Endodermal cell (in vitro differentiated cells): ENCODE measurements at regions not wholly inside any gene's neighbourhood (a gene's known extent, or its start where the extent isn't known, plus 50 kb on each side); places are given as distances from the start of the nearest gene placed in this dataset.

Experiments
- DNase-seq: peaks from one replicate; pipeline ENCODE4 v3.0.0-alpha.2; 2017
- H3K27ac ChIP-seq: 2 replicates; pipeline ENCODE4 v1.5.1; 2013; ENCODE audit warnings: mild to moderate bottlenecking, low read depth, low read length, moderate library complexity
- H3K27me3 ChIP-seq: 2 replicates; pipeline ENCODE4 v1.6.1; 2013; ENCODE audit warnings: mild to moderate bottlenecking, low read length, moderate library complexity; ENCODE audit not compliant: insufficient read depth, control insufficient read depth, poor library complexity, severe bottlenecking
- H3K36me3 ChIP-seq: 2 replicates; pipeline ENCODE4 v1.7.0; 2013; ENCODE audit warnings: mild to moderate bottlenecking, low read length, moderate library complexity; ENCODE audit not compliant: control insufficient read depth, insufficient read depth
- H3K4me1 ChIP-seq: one replicate; pipeline ENCODE4 v1.7.0; 2013; ENCODE audit warnings: low read length; ENCODE audit not compliant: control insufficient read depth, insufficient read depth
- H3K4me3 ChIP-seq: 2 replicates; pipeline ENCODE4 v1.5.1; 2013; ENCODE audit warnings: mild to moderate bottlenecking, low read length, moderate library complexity
- H3K9ac ChIP-seq: 2 replicates; pipeline ENCODE4 v1.6.1; 2013; ENCODE audit warnings: mild to moderate bottlenecking, low read length, moderate library complexity; ENCODE audit not compliant: poor library complexity, severe bottlenecking; ENCODE audit errors: extremely low read depth
- H3K9me3 ChIP-seq: 2 replicates; pipeline ENCODE4 v1.6.1; 2013; ENCODE audit warnings: mild to moderate bottlenecking, low read length, moderate library complexity; ENCODE audit not compliant: control insufficient read depth
- H3K27ac Mint-ChIP-seq: 2 replicates; pipeline ENCODE4 v1.8.0; 2020; ENCODE audit warnings: mixed read lengths
- H3K27me3 Mint-ChIP-seq: 2 replicates; pipeline ENCODE4 v1.8.0; 2021; ENCODE audit warnings: mild to moderate bottlenecking, mixed read lengths; ENCODE audit not compliant: insufficient read depth
- H3K36me3 Mint-ChIP-seq: 2 replicates; pipeline ENCODE4 v1.8.0; 2020; ENCODE audit warnings: low read depth, mixed read lengths
- H3K4me1 Mint-ChIP-seq: 2 replicates; pipeline ENCODE4 v1.8.0; 2020; ENCODE audit warnings: mixed read lengths
- H3K4me3 Mint-ChIP-seq: 2 replicates; pipeline ENCODE4 v1.8.0; 2020; ENCODE audit warnings: mild to moderate bottlenecking, moderate library complexity, mixed read lengths
- H3K9me3 Mint-ChIP-seq: 2 replicates; pipeline ENCODE4 v1.8.0; 2020; ENCODE audit warnings: mild to moderate bottlenecking, mixed read lengths
- WGBS, 2 experiments: methylation state at CpG; one replicate each; pipeline versions ENCODE4 v1.1.5 to v1.1.7; 2013; ENCODE audit warnings: missing lambda C conversion rate in 2 of 2, mixed read lengths in 1 of 2; ENCODE audit not compliant: insufficient coverage in 1 of 2, insufficient read length in 1 of 2; 5-methylcytosine and 5-hydroxymethylcytosine counted together
- TF ChIP-seq, protein P1 (sequence below): fragments of 200-600 bp; sonication (generic); conservative IDR thresholded peaks from 2 replicates; pipeline ENCODE4 v1.5.0; 2021; ENCODE audit warnings: antibody characterized with exemption, mild to moderate bottlenecking

DNA sequence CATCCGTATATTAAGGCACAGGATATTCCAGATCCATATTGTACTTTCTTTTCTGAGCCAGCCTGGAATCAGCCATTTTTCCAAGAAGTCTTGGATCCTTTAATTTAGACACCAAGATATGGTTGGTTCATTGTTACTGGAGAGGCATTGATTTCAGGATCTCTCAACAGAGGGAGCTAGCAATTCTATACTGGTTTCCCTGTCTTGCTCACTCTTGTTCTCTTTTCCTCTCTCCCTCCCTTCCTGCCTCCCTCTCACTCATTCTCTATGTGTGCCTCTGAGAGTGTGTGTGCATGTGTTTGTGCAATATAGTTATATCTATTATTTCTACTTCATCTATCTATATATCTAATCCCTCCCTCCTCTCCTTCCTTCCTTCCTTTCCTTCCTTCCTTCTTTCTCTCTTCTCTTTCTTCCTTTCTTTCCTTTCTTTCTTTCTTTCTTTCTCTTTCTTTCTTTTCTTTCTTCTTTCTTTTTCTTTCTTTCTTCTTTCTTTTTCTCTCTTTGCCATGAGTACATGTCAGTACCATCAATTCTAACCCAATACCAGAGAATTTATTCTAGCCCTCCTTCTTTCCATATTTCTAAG, 299.1 kb downstream of the EPHA7 start:
- H3K4me1 ChIP-seq = no peaks in the 10 kb centered on the region
- Mint-ChIP-seq H3K36me3 (no peaks in the 10 kb centered on the region), H3K27me3 (no peaks in the 10 kb centered on the region), H3K4me3 (no peak overlapping the region), H3K27ac (no peak overlapping the region), H3K9me3 (no peaks in the 10 kb centered on the region), H3K4me1 (peaks cover 7% of the 10 kb centered on the region)
- no peak overlapping the region for H3K27ac ChIP-seq
- TF ChIP-seq, protein P1, sequence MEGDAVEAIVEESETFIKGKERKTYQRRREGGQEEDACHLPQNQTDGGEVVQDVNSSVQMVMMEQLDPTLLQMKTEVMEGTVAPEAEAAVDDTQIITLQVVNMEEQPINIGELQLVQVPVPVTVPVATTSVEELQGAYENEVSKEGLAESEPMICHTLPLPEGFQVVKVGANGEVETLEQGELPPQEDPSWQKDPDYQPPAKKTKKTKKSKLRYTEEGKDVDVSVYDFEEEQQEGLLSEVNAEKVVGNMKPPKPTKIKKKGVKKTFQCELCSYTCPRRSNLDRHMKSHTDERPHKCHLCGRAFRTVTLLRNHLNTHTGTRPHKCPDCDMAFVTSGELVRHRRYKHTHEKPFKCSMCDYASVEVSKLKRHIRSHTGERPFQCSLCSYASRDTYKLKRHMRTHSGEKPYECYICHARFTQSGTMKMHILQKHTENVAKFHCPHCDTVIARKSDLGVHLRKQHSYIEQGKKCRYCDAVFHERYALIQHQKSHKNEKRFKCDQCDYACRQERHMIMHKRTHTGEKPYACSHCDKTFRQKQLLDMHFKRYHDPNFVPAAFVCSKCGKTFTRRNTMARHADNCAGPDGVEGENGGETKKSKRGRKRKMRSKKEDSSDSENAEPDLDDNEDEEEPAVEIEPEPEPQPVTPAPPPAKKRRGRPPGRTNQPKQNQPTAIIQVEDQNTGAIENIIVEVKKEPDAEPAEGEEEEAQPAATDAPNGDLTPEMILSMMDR = peak; percentile 48
- no peak overlapping the region for H3K4me3 ChIP-seq
- DNase-seq = no peak
- H3K27me3 ChIP-seq = no peaks in the 10 kb centered on the region
- 73% methylated on average over 1 of the region's 1 CpG; no CpG with 5 or more reads in 1 of the 2 experiments for WGBS, 2 experiments
- no peaks in the 10 kb centered on the region for H3K36me3 ChIP-seq
- no peaks in the 10 kb centered on the region for H3K9me3 ChIP-seq
- H3K9ac ChIP-seq = no peak overlapping the region

DNA sequence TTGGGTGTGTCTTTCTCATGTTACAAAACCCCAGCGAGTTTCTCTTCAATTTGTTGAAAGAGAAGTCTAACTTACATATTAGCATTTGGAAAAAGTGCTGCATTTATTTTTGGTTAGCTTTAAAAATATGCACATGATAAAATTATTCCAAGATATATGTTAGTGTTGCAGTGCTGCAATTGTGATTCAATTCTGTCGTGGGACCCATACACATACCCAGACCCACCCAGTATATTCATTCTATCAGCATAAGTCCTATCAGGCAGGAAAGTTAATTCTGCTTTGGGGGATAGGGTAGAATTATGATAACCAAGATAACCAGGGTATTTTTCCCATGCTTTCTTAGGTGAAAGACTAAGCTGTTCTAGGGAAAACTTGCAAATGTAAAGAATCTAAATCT, 313.5 kb downstream of the EPHA7 start:
- no peak overlapping the region for H3K27ac ChIP-seq
- Mint-ChIP-seq H3K9me3 (peaks cover 4% of the 10 kb centered on the region), H3K27ac (no peak overlapping the region), H3K4me3 (no peak overlapping the region), H3K36me3 (no peaks in the 10 kb centered on the region), H3K27me3 (no peaks in the 10 kb centered on the region), H3K4me1 (peaks cover 3% of the 10 kb centered on the region)
- H3K9me3 ChIP-seq = no peaks in the 10 kb centered on the region
- H3K27me3 ChIP-seq = no peaks in the 10 kb centered on the region
- H3K36me3 ChIP-seq = no peaks in the 10 kb centered on the region
- WGBS, 2 experiments = 78% methylated on average over 1 of the region's 2 CpGs; no CpG with 5 or more reads in 1 of the 2 experiments
- DNase-seq = no peak
- H3K4me3 ChIP-seq = no peak overlapping the region
- TF ChIP-seq, protein P1 = no peak
- no peak overlapping the region for H3K9ac ChIP-seq
- H3K4me1 ChIP-seq = peaks cover 15% of the 10 kb centered on the region

DNA sequence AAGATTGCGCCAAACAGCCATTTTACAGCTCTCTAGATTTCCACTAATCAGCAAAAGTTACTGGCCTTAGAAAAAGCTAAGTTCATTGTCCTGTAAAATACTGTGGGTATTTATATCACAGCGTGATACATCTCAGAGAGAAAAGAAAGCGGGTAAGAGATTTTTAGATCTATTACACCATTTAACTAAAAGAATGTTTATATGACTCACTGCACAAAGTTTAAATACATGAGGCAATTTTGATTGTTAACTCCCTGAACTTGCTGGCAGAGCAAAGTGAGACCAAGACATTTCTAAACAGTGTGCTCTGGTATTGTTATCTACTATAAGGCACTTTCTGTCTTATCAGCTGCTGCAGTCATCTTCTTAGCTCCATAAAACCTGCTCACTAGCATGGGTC, 314.3 kb downstream of the EPHA7 start:
- Mint-ChIP-seq H3K27ac (no peak overlapping the region), H3K4me1 (peaks cover 3% of the 10 kb centered on the region)

More for the DNA sequence above, 314.3 kb downstream of the EPHA7 start:
- no peak for DNase-seq
- H3K36me3 Mint-ChIP-seq = no peaks in the 10 kb centered on the region
- Histone ChIP-seq H3K36me3 (no peaks in the 10 kb centered on the region), H3K27me3 (no peaks in the 10 kb centered on the region), H3K9me3 (no peaks in the 10 kb centered on the region), H3K27ac (no peak overlapping the region), H3K4me3 (no peak overlapping the region), H3K4me1 (peaks cover 15% of the 10 kb centered on the region), H3K9ac (no peak overlapping the region)
- TF ChIP-seq, protein P1 = no peak
- H3K27me3 Mint-ChIP-seq = no peaks in the 10 kb centered on the region
- no peak overlapping the region for H3K4me3 Mint-ChIP-seq
- WGBS, 2 experiments = 72% methylated on average over 3 of the region's 3 CpGs; no CpG with 5 or more reads in 1 of the 2 experiments
- H3K9me3 Mint-ChIP-seq = peaks cover 4% of the 10 kb centered on the region
